ENCODE measurements at regions not wholly inside any gene's neighbourhood (a gene's known extent, or its start where the extent isn't known, plus 50 kb on each side); places are given as distances from the start of the nearest gene placed in this dataset.
"Not testable (repeated sequence)": the region's sequence is repeated elsewhere in the genome, so short reads cannot be mapped to it uniquely, and the experiment has no call there.

DNA sequence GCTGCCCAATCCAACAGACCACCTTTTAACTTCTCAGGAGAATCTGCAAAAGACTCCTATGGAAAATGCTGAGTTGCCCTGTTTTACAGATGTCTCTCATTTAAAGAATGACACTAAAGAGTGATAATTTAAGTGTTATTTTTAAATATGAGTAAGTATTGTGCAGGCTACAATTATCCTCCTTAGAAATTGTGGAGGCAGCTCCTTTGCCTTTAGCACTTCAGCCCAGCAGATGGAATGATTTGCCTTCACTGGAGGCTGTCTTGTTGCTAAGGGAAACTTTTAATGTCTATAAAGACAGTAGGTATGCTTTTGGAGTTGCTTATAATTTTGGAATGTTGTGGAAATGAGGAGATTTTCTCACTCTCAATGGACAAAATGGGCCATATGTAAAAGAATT, 1345.5 kb downstream of the NCAM2 start:
- TF ChIP-seq CTCF (IDR thresholded peaks at IDR 0.05; ENCODE audit: low read depth, low read length): no peak
- DNase-seq (ENCODE audit: extremely low read depth, low read depth): no peak

DNA sequence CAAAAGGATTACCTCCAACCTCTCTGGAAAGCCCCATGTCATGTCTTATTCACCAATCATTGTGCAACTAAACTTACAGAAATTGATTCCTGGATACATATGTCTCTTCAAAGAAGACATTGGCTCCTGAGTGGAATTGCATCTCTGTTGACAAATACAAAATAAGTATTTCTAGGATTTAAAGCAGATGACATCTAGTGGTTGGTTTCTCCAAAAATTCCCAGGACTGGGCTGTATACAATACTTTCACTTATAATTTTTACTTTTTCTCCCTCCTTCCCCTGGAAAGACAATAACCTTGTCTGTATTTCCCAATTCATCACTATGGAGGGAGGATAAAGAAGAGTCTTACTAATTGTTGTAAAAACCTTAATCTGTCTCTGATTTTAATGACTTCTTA, 1347.4 kb downstream of the NCAM2 start:
- TF ChIP-seq CTCF (IDR thresholded peaks at IDR 0.05; ENCODE audit: low read depth, low read length): no peak
- DNase-seq (ENCODE audit: extremely low read depth, low read depth): no peak

DNA sequence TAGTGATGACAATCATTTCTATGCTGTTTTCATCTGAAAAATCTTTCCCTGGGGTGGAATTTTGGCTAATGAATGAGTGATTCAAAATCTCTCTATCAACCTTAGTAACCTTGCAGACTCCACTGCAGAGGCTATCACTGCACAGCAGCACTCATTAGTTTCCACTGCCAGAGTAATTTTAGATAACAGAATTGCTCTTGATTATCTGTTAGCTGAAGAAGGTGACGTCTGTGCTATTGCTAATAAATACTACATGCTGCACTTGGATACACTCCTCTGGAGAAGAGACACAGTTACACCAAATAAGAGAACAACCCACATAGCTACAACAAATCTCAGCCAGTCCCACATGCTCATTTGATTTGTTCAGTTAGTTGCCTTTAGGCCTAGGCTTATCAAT, 1348.4 kb downstream of the NCAM2 start:
- TF ChIP-seq CTCF (IDR thresholded peaks at IDR 0.05; ENCODE audit: low read depth, low read length): no peak

GRCh38 chr21:22351076-22351475, 1352.9 kb downstream of the NCAM2 start:
- DNase-seq (ENCODE audit: extremely low read depth, low read depth): no peak

More for the DNA sequence above, 1348.4 kb downstream of the NCAM2 start:
- DNase-seq (ENCODE audit: extremely low read depth, low read depth): no peak

GRCh38 chr21:22352088-22352487, 1353.9 kb downstream of the NCAM2 start:
- TF ChIP-seq CTCF (IDR thresholded peaks at IDR 0.05; ENCODE audit: low read depth, low read length): no peak
- DNase-seq (ENCODE audit: extremely low read depth, low read depth): no peak

More at GRCh38 chr21:22351076-22351475, 1352.9 kb downstream of the NCAM2 start:
- no peak for TF ChIP-seq CTCF (IDR thresholded peaks at IDR 0.05; ENCODE audit: low read depth, low read length)

- no peak for TF ChIP-seq CTCF (IDR thresholded peaks at IDR 0.05; ENCODE audit: low read depth, low read length)
- no peak for DNase-seq (ENCODE audit: extremely low read depth, low read depth)
These were observed 1357.7 kb downstream of the NCAM2 start for GRCh38 chr21:22355949-22356348.

DNA sequence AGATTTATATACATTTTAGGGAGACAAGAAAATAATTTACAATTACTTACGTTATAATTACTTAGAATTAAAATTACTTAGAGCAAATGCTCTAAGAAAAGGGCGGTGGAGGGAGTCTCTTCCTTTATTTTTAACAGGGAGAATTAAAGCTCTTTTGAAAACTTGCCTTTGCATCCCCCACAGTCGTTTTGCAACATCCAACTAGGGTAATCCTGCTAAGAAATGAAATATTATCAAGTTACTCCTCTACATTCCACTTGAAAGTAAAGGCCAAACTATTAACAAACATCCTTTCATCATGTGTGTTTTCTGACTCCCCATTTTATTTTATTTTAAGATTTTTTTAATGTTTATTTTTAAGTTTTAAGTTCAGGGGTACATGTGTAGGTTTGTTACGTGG, 1358.5 kb downstream of the NCAM2 start:
- no peak for TF ChIP-seq CTCF (IDR thresholded peaks at IDR 0.05; ENCODE audit: low read depth, low read length)
- no peak for DNase-seq (ENCODE audit: extremely low read depth, low read depth)

- not testable (repeated sequence) for DNase-seq (ENCODE audit: extremely low read depth, low read depth)
These were observed 1361.4 kb downstream of the NCAM2 start for GRCh38 chr21:22359599-22359998.
